ENCODE measurements at regions not wholly inside any gene's neighbourhood (a gene's known extent, or its start where the extent isn't known, plus 50 kb on each side); places are given as distances from the start of the nearest gene placed in this dataset.
"Not testable (repeated sequence)": the region's sequence is repeated elsewhere in the genome, so short reads cannot be mapped to it uniquely, and the experiment has no call there.

DNA sequence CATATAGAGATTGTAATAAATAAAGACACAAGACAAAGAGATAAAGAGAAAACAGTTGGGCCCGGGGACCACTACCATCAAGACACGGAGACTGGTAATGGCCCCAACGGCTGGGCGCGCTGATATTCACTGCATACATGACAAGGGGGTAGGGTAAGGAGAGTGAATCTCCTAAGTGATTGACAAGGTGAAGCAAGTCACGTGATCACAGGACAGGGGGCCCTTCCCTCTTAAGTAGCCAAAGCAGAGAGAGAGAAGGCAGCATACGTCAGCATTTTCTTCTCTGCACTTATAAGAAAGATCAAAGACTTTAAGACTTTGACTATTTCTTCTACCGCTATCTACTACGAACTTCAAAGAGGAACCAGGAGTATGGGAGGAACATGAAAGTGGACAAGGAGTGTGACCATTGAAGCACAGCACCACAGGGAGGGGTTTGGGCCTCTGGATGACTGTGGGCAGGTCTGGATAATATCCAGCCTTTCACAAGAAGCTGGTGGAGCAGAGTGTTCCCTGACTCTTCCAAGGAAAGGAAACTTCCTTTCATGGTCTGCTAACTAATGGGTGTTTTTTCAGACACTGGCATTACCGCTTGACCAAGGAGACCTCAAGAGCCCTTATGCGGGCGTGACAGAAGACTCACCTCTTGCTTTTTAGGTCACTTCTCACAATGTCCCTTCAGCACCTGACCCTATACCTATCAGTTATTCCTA, 75.6 kb downstream of the MRPL39 start:
- not testable (repeated sequence) for DNase-seq (ENCODE audit: low read depth in 2 of 3, low spot score in 2 of 3)

DNA sequence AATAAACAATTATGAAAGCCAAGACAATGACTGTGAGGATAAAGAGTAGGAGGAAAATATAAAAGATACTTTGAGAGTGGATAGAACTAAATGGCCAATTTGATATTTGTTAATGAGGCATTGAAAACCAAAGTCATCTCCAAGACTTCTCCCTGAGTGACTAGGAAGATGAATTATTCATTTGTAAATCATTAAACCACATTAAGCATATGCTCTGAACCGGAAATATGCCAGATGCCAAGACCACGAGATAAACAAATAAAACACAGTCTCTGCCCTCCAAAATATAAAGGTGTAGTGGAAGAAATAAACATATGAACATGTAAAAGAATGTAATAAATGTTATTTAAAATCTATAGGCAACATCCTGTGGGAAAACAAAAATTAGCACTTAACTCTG, 78.8 kb downstream of the MRPL39 start:
- no peak for DNase-seq (ENCODE audit: low read depth in 2 of 3, low spot score in 2 of 3)

DNA sequence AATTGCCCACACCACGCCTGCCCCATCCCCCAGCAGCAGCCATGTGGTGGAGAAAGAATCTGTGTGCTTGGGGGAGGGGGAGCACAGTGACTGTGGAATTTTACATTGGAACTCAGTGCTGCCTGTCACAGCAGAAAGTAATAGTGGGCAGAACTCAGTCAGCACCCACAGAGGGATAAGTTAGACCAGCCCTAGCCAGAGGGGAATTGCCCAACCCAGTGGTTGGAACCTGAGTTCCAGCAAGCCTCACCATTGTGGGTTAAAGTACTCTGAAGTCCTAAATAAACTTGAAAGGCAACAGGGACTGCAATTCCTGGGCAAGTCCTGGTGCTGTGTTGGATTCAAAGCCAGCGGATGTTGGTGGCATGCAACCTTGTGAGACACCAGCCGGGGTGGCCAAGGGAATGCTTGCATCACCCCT, 88.8 kb downstream of the MRPL39 start:
- DNase-seq (ENCODE audit: low read depth in 2 of 3, low spot score in 2 of 3), result no peak

DNA sequence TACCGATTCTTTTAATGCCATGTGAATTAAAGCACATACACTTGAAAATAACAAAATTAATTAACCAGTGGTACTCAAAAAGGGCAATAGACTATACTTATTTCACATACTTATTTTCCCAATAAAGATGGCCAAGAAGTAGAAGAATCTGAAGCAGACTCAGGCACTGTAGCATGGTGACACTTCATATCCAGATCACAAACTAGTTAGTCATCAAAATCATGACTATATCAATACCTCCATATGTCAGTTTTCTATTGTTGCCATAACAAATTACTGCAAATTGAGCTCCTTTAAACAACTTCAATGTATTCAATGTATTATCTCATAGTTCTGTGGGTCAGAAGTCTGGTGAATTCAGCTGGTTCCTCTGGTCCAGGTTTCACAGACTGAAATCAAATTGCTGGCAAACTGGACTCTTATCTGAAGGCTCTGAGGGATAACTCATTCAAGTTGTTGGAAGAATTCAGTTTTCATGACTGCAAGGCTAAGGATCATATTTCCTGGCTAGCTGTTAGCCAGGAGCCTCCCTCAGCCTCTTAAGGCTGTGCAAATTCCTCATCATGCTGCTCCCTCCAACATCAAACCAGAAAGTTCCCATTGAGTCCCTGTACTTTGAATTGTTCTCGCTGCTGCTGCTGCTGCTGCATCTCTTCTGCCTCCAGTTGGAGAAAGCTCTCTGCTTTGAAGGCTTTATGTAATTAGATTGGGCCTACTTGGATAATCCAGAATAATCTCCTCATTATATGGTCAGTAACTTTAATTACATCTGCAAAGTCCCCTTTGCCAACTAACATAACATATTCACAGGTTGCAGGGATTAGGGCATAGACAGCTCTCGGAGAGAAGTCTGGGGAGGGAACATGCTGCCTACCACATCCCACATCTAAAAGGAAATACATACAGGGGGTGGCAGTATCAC, 91.5 kb downstream of the MRPL39 start:
- no peak for DNase-seq (ENCODE audit: low read depth in 2 of 3, low spot score in 2 of 3)

DNA sequence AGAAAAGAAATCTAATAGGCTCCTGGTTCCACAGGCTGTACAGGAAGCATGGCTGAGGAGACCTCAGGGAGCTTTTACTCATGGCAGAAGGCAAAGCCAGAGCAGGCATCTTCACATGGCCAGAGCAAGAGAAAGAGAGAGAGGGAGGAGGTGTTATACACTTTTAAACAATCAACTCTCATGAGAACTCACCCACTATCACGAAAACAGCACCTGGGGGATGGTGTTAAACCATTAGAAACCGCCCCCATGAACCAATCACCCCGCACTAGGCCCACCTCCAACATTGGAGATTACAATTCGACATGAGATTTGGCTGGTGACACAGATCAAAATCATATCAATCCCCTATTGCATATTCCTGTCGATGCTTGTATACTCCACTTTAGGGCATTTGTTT, 93.5 kb downstream of the MRPL39 start:
- no peak for DNase-seq (ENCODE audit: low read depth in 2 of 3, low spot score in 2 of 3)

DNA sequence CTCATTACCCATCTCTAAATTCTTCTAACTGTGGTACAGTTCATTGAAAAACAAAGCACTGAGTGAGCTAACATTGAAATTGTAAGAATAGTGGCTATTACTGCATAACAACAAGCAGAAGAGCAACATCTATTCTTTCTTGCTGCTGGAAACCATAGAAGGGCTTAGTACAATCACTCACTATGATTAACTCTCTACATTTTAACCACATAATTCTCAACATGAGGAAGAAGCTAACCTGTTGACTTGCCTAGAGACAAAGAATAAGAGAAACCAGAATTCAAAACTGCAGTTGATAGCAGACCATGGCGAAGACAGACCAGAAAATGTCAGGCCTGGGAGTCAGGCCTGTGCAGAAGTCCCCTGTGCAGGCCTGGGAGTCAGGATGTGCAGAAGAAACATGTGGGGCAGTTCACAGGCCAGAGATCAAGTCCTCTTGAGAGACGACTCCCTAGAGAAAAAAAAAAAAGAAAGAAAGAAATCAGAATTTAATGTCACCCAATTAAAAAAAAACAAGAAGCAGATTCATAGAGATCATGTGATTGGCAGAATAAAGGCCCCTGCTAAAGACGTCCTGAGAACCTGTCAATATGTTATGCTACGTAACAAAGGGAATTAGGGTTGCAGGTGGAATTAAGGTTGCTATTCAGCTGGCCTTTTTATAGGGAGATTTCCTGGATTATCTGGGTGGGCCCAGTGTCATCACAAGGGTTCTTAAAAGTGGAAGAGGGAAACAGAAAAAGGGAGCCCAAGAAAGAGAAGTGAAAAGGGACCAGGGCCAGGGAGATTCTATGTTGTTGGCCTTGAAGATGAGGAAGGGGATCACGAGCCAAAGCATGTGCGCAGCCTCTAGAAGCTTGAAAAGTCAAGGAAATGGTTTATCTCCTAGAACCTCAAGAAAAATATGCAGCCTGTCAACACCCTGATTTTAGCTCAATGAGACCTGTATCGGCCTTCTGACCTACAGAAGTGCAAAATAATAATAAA, 94.9 kb downstream of the MRPL39 start:
- DNase-seq (ENCODE audit: low read depth in 2 of 3, low spot score in 2 of 3), result no peak

DNA sequence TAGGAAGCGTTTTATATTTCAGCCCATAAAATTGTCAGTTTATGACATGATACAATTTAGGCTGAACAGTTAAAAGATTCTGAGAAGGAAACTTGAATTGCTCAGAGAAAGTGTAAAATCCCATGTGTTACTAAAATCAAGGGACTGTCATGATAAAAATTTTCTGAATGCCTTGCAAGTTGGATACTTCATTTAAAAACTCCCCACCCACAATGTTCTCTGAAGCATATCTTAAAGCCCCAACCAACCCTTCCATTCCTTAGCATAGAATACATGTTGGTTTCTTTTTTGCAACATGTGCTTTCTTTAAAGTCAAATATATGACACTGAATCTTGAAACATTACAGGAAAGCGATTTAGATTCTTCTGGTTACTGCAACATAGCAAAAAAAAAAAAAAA, 97.4 kb downstream of the MRPL39 start:
- no peak for DNase-seq (ENCODE audit: low read depth in 2 of 3, low spot score in 2 of 3)

DNA sequence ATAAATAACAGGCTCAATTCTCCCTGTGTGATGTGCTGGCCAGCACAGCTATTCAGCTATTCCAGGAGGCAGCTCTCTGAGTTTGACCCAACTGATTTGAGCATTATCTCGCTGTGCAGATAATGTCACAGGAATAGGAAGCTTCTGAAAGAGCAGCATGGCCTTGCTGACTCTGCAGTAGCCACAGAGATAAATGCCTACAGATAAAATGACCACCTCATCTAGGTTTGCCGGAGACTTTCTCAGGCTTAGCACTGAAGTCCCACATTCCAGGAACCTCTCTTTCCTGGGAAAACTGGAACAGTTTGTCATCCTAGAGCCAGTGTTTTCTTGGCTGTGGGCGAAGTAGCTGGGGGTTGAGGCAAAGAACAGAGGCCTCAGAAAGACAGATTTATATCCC, 98.9 kb downstream of the MRPL39 start:
- DNase-seq (ENCODE audit: low read depth in 2 of 3, low spot score in 2 of 3), result no peak

DNA sequence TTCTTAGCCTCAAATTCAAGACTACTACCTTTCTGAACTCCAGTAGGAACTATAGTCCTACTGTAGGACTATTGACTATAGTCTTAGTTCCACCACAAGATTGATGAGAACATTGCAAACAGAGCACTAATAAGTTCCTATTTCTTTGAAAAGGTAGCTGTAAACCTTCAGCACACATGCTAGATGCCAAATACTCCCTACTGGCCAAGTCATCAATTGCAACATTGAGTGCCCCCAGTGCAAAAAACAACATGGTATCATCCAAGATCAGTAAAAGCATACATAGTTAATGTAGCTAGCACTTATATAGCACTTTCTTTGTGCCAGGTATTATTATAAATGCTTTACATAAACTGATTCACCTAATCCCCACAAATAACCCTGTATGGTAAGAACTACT, 99.8 kb downstream of the MRPL39 start:
- DNase-seq (ENCODE audit: low read depth in 2 of 3, low spot score in 2 of 3), result no peak

DNA sequence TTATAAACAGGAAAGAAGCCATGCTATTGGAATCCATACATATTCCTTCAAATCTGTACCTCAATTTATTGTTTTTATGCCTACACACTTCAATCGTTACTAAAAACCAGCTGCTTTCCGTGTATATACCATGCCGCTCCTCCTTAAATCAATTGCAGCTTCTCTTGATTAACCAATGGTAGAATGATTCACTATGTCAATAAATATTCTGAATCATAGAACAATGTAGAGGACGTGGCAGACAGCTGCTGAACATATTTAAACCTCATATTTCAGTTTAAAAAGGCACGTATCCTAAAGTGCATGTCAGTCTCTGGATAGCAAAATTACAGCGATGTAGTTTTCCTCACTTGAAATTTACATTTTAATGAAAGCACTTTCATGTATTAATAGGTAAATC, 100.4 kb downstream of the MRPL39 start:
- no peak for DNase-seq (ENCODE audit: low read depth in 2 of 3, low spot score in 2 of 3)

DNA sequence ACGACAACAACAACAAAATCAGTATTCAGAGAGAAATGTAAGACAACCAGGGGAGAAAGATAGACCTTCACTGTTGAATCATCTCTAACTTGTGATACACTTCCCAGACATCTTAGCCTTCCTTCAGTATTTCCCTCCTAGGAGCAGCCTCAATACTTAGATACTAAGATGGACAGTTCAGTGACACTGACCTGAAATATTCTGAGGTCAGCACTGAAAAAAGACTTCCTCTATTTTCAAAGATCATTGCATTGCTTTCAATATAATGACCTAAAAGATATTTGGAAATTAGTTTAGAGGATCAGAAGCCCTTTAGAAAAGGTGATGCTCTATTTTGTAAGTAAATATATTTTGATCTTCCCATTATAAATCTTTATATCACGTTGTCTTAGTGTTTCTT, 101.0 kb downstream of the MRPL39 start:
- DNase-seq (ENCODE audit: low read depth in 2 of 3, low spot score in 2 of 3), result no peak

DNA sequence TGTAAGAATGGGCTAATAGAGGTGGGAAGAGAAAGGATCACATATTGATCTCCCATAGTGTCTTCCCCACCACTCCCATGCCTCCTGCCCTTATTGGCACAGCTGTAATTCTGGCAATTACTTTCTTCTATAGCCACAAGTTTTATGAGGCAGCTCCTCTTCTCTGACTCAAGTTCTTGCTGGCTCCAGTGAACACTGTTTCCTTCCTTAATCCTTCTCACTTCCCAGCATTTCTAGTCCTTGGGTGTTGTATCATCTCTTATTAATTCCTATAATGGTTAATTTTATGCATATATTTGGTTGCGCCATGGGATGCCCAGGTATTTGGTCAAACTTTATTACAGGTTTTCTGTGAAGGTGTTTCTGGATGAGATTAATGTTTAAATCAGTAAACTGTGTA, 103.3 kb downstream of the MRPL39 start:
- DNase-seq (ENCODE audit: low read depth in 2 of 3, low spot score in 2 of 3), result no peak

DNA sequence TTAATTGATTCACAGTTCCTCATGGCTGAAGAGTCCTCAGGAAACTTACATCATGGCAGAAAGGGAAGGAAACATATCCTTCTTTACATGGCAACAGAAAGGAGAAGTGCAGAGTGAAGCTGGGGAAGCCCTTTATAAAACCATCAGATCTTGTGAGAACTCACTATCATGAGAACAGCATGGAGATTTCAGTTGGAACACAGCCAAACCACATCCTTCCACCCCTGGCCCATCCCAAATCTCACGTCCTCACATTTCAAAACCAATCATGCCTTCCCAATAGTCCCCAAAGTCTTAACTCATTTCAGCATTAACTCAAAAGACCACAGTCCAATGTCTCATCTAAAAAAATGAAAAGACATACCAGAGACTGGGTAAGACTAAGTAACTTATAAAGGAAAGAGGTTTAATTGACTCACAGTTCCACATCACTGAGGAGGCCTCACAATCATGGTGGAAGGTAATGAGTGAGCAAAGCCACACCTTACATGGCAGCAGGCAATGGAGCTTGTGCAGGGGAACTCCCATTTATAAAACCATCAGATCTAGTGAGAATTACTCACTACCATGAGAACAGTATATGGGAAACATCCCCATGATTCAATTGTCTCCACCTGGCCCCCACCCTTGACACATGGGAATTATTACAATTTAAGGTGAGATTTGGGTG, 105.2 kb downstream of the MRPL39 start:
- no peak for DNase-seq (ENCODE audit: low read depth in 2 of 3, low spot score in 2 of 3)

DNA sequence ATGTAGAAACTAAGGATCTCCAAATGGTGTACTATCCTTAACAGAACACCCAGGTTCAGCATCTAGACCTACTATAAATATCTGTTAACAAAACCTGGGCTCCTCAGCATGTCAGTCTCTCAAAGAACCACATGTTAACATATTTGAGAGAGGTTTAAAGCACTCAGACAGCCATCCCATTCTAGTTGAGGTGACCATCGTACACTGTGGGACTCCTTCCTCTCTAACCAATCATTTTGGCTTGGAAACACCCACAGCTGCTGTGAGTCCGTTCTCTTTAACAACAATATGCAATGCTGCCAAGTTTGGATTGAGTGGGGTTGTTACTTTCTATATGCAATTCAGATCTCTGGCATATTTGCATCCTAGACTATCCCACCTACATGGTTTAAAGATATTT, 105.8 kb downstream of the MRPL39 start:
- DNase-seq (ENCODE audit: low read depth in 2 of 3, low spot score in 2 of 3), result no peak

DNA sequence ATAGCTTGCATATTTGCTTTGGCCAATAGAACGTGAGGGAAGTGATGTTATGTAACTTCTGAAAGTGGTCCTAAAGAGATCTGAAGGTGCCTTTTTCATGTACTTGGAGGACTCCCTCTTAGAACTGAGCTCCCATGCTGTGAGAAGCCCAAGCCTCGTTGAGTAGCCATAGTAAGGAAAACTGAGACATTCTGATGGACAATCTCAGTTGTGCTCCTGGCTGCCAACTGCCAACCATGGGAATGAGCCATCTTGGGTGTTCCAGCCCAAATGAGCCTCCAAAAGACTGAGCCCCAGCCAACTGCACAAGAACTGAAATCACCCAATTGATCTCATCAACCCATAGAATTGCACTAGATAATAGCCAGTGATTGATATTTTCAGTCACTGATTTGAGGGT, 106.7 kb downstream of the MRPL39 start:
- DNase-seq (ENCODE audit: low read depth in 2 of 3, low spot score in 2 of 3), result no peak

DNA sequence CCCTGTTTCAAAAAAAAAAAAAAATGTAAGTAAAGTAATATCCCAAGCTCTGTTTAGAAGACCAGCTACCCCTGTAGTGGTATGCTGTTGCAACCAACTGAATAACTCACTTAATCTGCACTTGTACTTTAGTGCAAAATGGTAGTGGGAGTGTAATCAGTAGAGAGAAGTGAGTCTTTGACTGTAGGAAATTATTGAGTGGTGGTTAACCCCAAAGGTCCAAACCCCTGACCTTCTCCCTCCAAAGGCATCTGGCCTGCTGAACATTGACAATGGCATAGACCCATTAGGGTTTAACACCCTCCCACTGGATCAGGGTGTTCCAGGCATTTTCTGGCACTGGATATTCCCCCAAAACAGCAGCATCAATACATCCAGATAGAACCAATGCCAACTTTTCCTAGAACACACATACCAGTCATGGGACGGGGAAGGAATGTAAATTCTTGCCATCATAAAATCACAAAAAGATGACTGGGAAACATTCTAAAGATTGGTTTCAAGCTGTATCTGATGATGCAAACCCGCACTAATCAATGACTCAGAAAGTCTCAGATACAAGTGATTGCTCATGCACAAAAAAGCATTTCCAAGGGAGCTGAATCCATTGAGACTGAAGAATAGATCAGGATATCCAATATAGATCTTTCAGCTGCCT, 110.3 kb downstream of the MRPL39 start:
- no peak for DNase-seq (ENCODE audit: low read depth in 2 of 3, low spot score in 2 of 3)

DNA sequence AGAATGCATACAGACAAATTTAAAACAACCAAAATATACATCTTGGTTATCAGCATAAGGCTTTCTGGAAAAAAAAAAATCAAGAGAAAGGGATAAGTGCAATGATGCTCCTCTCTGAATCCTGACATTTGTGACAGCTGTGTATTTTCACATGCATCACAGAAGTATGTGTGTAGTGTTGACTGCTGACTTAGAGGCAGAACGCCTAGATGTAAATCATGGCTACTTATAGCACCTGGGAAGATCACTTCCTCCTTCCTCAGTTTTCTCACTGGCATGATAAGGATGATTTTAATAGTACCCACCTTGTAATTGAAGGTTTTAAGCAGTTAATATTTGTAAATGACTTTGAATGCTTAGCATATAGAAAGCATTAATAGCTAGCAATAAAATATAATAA, 112.5 kb downstream of the MRPL39 start:
- DNase-seq (ENCODE audit: low read depth in 2 of 3, low spot score in 2 of 3), result no peak

DNA sequence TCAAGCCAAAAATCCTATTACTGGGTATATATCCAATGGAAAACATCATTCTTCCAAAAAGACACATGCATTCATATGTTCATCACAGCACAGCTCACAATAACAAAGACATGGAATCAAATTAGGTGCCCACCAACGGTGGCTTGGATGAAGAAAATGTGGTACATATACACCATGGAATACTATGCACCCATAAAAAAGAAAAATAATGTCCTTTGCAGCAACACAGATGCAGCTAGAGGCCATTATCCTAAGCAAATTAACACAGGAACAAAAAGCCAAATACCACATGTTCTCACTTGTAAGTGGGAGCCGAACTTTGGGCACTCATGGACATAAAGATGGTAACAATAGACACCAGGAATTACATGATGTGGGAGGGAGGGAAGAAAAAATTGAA, 113.6 kb downstream of the MRPL39 start:
- DNase-seq (ENCODE audit: low read depth in 2 of 3, low spot score in 2 of 3), result no peak

DNA sequence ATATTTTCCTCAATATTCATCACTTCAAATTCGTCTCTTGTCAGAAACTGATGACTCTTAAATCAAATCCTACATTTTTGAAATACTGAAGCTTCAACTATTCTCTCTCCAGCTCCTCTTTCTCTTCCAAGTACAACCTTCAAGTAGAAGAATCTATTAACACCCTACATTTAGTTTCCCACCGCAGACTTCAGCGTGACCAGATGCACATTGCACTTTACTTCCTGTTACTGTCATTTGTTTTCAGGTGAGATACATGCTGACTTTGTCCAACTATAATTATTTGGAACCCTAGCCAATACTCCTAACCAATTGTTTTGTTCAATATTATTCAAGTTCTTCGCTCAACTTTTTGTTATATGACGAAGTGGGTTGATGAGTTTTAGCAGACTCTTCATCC, 116.0 kb downstream of the MRPL39 start:
- no peak for DNase-seq (ENCODE audit: low read depth in 2 of 3, low spot score in 2 of 3)

DNA sequence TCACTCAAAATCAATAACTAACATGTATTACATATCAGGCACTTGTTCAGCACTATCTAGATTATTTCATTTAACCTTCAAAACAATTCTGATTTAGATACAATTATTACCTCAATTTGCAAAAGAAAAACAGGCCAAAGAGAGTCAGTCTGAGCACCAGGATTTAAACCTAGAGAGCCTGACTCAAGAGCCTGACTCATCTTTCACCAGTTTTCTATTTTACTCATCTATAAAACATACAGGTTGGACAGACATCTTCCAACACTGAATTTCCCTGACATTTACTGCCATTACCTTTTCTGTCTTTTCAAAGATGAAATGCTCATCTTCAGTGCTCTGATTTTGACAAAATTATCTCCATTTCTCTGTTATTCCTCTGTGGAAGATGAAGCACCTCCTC, 116.5 kb downstream of the MRPL39 start:
- DNase-seq (ENCODE audit: low read depth in 2 of 3, low spot score in 2 of 3), result no peak
